ENCODE measurements at regions not wholly inside any gene's neighbourhood (a gene's known extent, or its start where the extent isn't known, plus 50 kb on each side); places are given as distances from the start of the nearest gene placed in this dataset.

DNA sequence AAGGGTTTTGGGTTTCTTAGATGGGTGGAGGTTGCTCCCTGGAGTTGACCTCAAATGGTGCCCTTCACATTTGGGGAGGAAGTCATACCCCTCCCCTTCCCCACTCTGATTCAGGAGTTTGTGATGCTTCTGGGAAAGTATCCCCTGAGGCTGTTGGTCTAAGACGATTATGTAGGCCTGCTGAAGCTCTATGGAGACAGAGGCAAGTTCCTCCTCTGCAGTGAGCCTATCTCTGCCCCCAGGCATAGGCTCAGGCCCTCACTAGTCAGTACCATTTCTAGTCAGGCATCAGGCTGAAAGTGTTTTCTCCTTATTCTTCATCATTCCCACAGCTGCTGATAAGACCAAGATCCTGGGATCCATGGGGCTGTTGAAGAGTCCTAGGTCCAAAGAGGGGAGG lies 271.6 kb upstream of the NUDT12 start:
- TF ChIP-seq, protein P1, sequence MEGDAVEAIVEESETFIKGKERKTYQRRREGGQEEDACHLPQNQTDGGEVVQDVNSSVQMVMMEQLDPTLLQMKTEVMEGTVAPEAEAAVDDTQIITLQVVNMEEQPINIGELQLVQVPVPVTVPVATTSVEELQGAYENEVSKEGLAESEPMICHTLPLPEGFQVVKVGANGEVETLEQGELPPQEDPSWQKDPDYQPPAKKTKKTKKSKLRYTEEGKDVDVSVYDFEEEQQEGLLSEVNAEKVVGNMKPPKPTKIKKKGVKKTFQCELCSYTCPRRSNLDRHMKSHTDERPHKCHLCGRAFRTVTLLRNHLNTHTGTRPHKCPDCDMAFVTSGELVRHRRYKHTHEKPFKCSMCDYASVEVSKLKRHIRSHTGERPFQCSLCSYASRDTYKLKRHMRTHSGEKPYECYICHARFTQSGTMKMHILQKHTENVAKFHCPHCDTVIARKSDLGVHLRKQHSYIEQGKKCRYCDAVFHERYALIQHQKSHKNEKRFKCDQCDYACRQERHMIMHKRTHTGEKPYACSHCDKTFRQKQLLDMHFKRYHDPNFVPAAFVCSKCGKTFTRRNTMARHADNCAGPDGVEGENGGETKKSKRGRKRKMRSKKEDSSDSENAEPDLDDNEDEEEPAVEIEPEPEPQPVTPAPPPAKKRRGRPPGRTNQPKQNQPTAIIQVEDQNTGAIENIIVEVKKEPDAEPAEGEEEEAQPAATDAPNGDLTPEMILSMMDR (IDR thresholded peaks at IDR 0.05): no peak
- TF ChIP-seq POLR2A (IDR thresholded peaks at IDR 0.05): no peak

Data from right lobe of liver (tissue), 4 donors.